Naive thymus-derived CD4-positive, alpha-beta T cell (primary cell): ENCODE measurements at regions not wholly inside any gene's neighbourhood (a gene's known extent, or its start where the extent isn't known, plus 50 kb on each side); places are given as distances from the start of the nearest gene placed in this dataset.

Experiments used
- ATAC-seq: fragments of 150-1000 bp; cut with Tn5 transposase; 2 replicates; pipeline ENCODE4 v1.10.0; 2021; ENCODE audit warnings: mild to moderate bottlenecking, moderate library complexity
- CTCF ChIA-PET: fragments of 350-600 bp; sonication (Branson Sonifier 250); formaldehyde crosslinking; loops from one replicate; lab custom pipeline; 2021; ENCODE audit warnings: antibody characterized with exemption; lab: Charles Lee
- POLR2A ChIA-PET: fragments of 350-600 bp; sonication (Branson Sonifier 250); formaldehyde crosslinking; loops from one replicate; lab custom pipeline; 2021; ENCODE audit warnings: antibody characterized with exemption, inconsistent platforms; lab: Charles Lee
- DNase-seq, 9 donors: peaks; one replicate each; pipeline versions ENCODE4 v3.0.0 to v3.0.0-alpha.2; 2020 to 2022; ENCODE audit warnings: mixed read lengths in 1 of 9
- H3K27ac ChIP-seq: one replicate; pipeline ENCODE4 v1.7.0; 2013; ENCODE audit warnings: mild to moderate bottlenecking, low read depth, low read length, moderate library complexity
- H3K27me3 ChIP-seq, 2 donors: one replicate each; pipeline ENCODE4 v1.7.0; 2013; ENCODE audit warnings: low read length in 2 of 2, mild to moderate bottlenecking in 2 of 2, moderate library complexity in 2 of 2; ENCODE audit not compliant: control insufficient read depth in 2 of 2, insufficient read depth in 2 of 2
- H3K36me3 ChIP-seq, 3 experiments: 1 replicate in 2 of 3; 2 replicates in 1 of 3; pipeline ENCODE4 v1.7.0; 2013; ENCODE audit warnings: low read length in 3 of 3, mild to moderate bottlenecking in 3 of 3, moderate library complexity in 1 of 3; ENCODE audit not compliant: insufficient read depth in 3 of 3, control insufficient read depth in 2 of 3
- H3K4me1 ChIP-seq, 2 donors: one replicate each; pipeline ENCODE4 v1.7.0; 2013; ENCODE audit warnings: low read length in 2 of 2, mild to moderate bottlenecking in 2 of 2, moderate library complexity in 1 of 2; ENCODE audit not compliant: control insufficient read depth in 2 of 2, insufficient read depth in 2 of 2
- H3K4me3 ChIP-seq: 2 replicates; pipeline ENCODE4 v1.7.0; 2013; ENCODE audit warnings: mild to moderate bottlenecking, low read length
- H3K9me3 ChIP-seq, 3 experiments: 1 replicate in 2 of 3; 2 replicates in 1 of 3; pipeline ENCODE4 v1.7.0; 2013; ENCODE audit warnings: low read length in 3 of 3; ENCODE audit not compliant: control insufficient read depth in 2 of 3
- H3K27ac Mint-ChIP-seq, 9 donors: one replicate each; pipeline ENCODE4 v1.8.0; 2020 to 2022; ENCODE audit warnings: mixed read lengths in 9 of 9, mild to moderate bottlenecking in 8 of 9, moderate library complexity in 5 of 9, inconsistent platforms in 2 of 9
- H3K27me3 Mint-ChIP-seq, 5 donors: one replicate each; pipeline ENCODE4 v1.8.0; 2021 to 2022; ENCODE audit warnings: mixed read lengths in 5 of 5, mild to moderate bottlenecking in 1 of 5
- H3K36me3 Mint-ChIP-seq, 5 donors: one replicate each; pipeline ENCODE4 v1.8.0; 2020 to 2022; ENCODE audit warnings: mixed read lengths in 5 of 5, mild to moderate bottlenecking in 3 of 5, inconsistent platforms in 1 of 5
- H3K4me1 Mint-ChIP-seq, 7 donors: one replicate each; pipeline ENCODE4 v1.8.0; 2020 to 2022; ENCODE audit warnings: mixed read lengths in 7 of 7, mild to moderate bottlenecking in 3 of 7, inconsistent platforms in 1 of 7
- H3K4me3 Mint-ChIP-seq, 10 donors: one replicate each; pipeline ENCODE4 v1.8.0; 2020 to 2022; ENCODE audit warnings: mild to moderate bottlenecking in 10 of 10, mixed read lengths in 10 of 10, moderate library complexity in 6 of 10, inconsistent platforms in 2 of 10
- H3K9me3 Mint-ChIP-seq, 11 donors: one replicate each; pipeline ENCODE4 v1.8.0; 2020 to 2022; ENCODE audit warnings: mixed read lengths in 11 of 11, mild to moderate bottlenecking in 4 of 11, inconsistent platforms in 1 of 11, moderate library complexity in 1 of 11
- intact Hi-C, 2 donors: fragments of 100-400 bp; cut with micrococcal nuclease; formaldehyde crosslinking; loops; one replicate each; pipeline ENCODE4 v1.15.1; 2023

GRCh38 chr4:181264893-181265292, 978.3 kb upstream of the TENM3 start:
- no peak for ATAC-seq
- H3K4me1 Mint-ChIP-seq, result no peaks in the 10 kb centered on the region
- H3K36me3 Mint-ChIP-seq, result no peaks in the 10 kb centered on the region
- no peaks in the 10 kb centered on the region for H3K9me3 ChIP-seq
- H3K9me3 Mint-ChIP-seq, result peaks cover 0 to 7% (median 0%) of the 10 kb centered on the region in 11 donors
- no peaks in the 10 kb centered on the region for H3K36me3 ChIP-seq
- no peaks in the 10 kb centered on the region for H3K27me3 ChIP-seq
- ChIA-PET CTCF (no interaction called here), POLR2A (no interaction called here)
- peaks cover 0 to 11% (median 0%) of the 10 kb centered on the region in 5 donors for H3K27me3 Mint-ChIP-seq
- no peaks in the 10 kb centered on the region for H3K4me1 ChIP-seq
- intact Hi-C loops, result no loop called here
- H3K4me3 Mint-ChIP-seq, result no peak overlapping the region
- no peak overlapping the region for H3K27ac Mint-ChIP-seq
- H3K27ac ChIP-seq, result no peak overlapping the region
- no peak for DNase-seq
- no peak overlapping the region for H3K4me3 ChIP-seq

GRCh38 chr4:181265370-181265769, 977.8 kb upstream of the TENM3 start:
- DNase-seq (no peak), ATAC-seq (no peak)
- Histone ChIP-seq H3K4me3 (no peak overlapping the region), H3K36me3 (no peaks in the 10 kb centered on the region), H3K27me3 (no peaks in the 10 kb centered on the region), H3K4me1 (no peaks in the 10 kb centered on the region), H3K27ac (no peak overlapping the region), H3K9me3 (no peaks in the 10 kb centered on the region)
- no peaks in the 10 kb centered on the region for H3K4me1 Mint-ChIP-seq
- no peaks in the 10 kb centered on the region for H3K36me3 Mint-ChIP-seq
- no peak overlapping the region for H3K27ac Mint-ChIP-seq
- intact Hi-C loops, result no loop called here
- H3K27me3 Mint-ChIP-seq, result peaks cover 0 to 11% (median 0%) of the 10 kb centered on the region in 5 donors
- H3K4me3 Mint-ChIP-seq, result no peak overlapping the region
- peaks cover 0 to 7% (median 0%) of the 10 kb centered on the region in 11 donors for H3K9me3 Mint-ChIP-seq
- CTCF ChIA-PET, result no interaction called here
- POLR2A ChIA-PET, result no interaction called here

GRCh38 chr4:181271116-181271640, 972.0 kb upstream of the TENM3 start:
- peaks cover 0 to 12% (median 0%) of the 10 kb centered on the region in 11 donors for H3K9me3 Mint-ChIP-seq
- CTCF ChIA-PET, result no interaction called here
- Histone ChIP-seq H3K27ac (no peak overlapping the region), H3K36me3 (no peaks in the 10 kb centered on the region), H3K4me3 (no peak overlapping the region), H3K4me1 (no peaks in the 10 kb centered on the region), H3K27me3 (no peaks in the 10 kb centered on the region), H3K9me3 (no peaks in the 10 kb centered on the region)
- no peaks in the 10 kb centered on the region for H3K4me1 Mint-ChIP-seq
- H3K27me3 Mint-ChIP-seq, result no peaks in the 10 kb centered on the region
- ATAC-seq (no peak), DNase-seq (no peak)
- intact Hi-C loops, result no loop called here
- no peak overlapping the region for H3K27ac Mint-ChIP-seq
- POLR2A ChIA-PET, result no interaction called here
- H3K36me3 Mint-ChIP-seq, result no peaks in the 10 kb centered on the region
- H3K4me3 Mint-ChIP-seq, result no peak overlapping the region

- peaks cover 0 to 12% (median 0%) of the 10 kb centered on the region in 11 donors for H3K9me3 Mint-ChIP-seq
- Histone ChIP-seq H3K9me3 (no peaks in the 10 kb centered on the region), H3K27ac (no peak overlapping the region), H3K27me3 (no peaks in the 10 kb centered on the region), H3K36me3 (no peaks in the 10 kb centered on the region), H3K4me3 (no peak overlapping the region), H3K4me1 (no peaks in the 10 kb centered on the region)
- no peak for DNase-seq
- ATAC-seq, result no peak
- no peak overlapping the region for H3K27ac Mint-ChIP-seq
- ChIA-PET CTCF (no interaction called here), POLR2A (no interaction called here)
- H3K27me3 Mint-ChIP-seq, result no peaks in the 10 kb centered on the region
- H3K36me3 Mint-ChIP-seq, result no peaks in the 10 kb centered on the region
- no peak overlapping the region for H3K4me3 Mint-ChIP-seq
- no peaks in the 10 kb centered on the region for H3K4me1 Mint-ChIP-seq
- intact Hi-C loops, result no loop called here
These were observed 970.8 kb upstream of the TENM3 start for GRCh38 chr4:181272422-181272821.

GRCh38 chr4:181278941-181279340, 964.3 kb upstream of the TENM3 start:
- Histone ChIP-seq H3K36me3 (no peaks in the 10 kb centered on the region), H3K4me3 (no peak overlapping the region), H3K9me3 (no peaks in the 10 kb centered on the region), H3K27me3 (no peaks in the 10 kb centered on the region), H3K27ac (no peak overlapping the region), H3K4me1 (no peaks in the 10 kb centered on the region)
- H3K9me3 Mint-ChIP-seq, result peaks cover 0 to 10% (median 0%) of the 10 kb centered on the region in 11 donors
- intact Hi-C loops, result no loop called here
- no peak overlapping the region for H3K27ac Mint-ChIP-seq
- ChIA-PET POLR2A (no interaction called here), CTCF (no interaction called here)
- ATAC-seq, result no peak
- DNase-seq, result no peak
- H3K4me1 Mint-ChIP-seq, result no peaks in the 10 kb centered on the region
- no peaks in the 10 kb centered on the region for H3K27me3 Mint-ChIP-seq
- no peak overlapping the region for H3K4me3 Mint-ChIP-seq
- no peaks in the 10 kb centered on the region for H3K36me3 Mint-ChIP-seq

- Histone ChIP-seq H3K27me3 (no peaks in the 10 kb centered on the region), H3K9me3 (no peaks in the 10 kb centered on the region), H3K27ac (no peak overlapping the region), H3K36me3 (no peaks in the 10 kb centered on the region), H3K4me1 (no peaks in the 10 kb centered on the region), H3K4me3 (no peak overlapping the region)
- H3K9me3 Mint-ChIP-seq, result peaks cover 0 to 10% (median 0%) of the 10 kb centered on the region in 11 donors
- no peaks in the 10 kb centered on the region for H3K27me3 Mint-ChIP-seq
- H3K27ac Mint-ChIP-seq, result no peak overlapping the region
- ChIA-PET POLR2A (no interaction called here), CTCF (interaction anchor here (0.6 kb wide), 1 partner anchor 326 kb away, joined by 3 read pairs; no protein-coding TSS in a partner anchor)
- no peaks in the 10 kb centered on the region for H3K4me1 Mint-ChIP-seq
- intact Hi-C loops, result no loop called here
- DNase-seq (no peak), ATAC-seq (no peak)
- no peak overlapping the region for H3K4me3 Mint-ChIP-seq
- H3K36me3 Mint-ChIP-seq, result no peaks in the 10 kb centered on the region
These were observed 961.8 kb upstream of the TENM3 start for GRCh38 chr4:181281451-181281850.

GRCh38 chr4:181289198-181289597, 954.0 kb upstream of the TENM3 start:
- ATAC-seq, result no peak
- DNase-seq, result no peak

More at GRCh38 chr4:181289198-181289597, 954.0 kb upstream of the TENM3 start:
- Mint-ChIP-seq H3K27me3 (no peaks in the 10 kb centered on the region), H3K4me3 (no peak overlapping the region), H3K4me1 (no peaks in the 10 kb centered on the region), H3K36me3 (no peaks in the 10 kb centered on the region), H3K9me3 (peaks cover 0 to 5% (median 0%) of the 10 kb centered on the region in 11 donors), H3K27ac (no peak overlapping the region)
- H3K4me3 ChIP-seq, result no peak overlapping the region
- no peak overlapping the region for H3K27ac ChIP-seq
- no peaks in the 10 kb centered on the region for H3K27me3 ChIP-seq
- no peaks in the 10 kb centered on the region for H3K9me3 ChIP-seq
- ChIA-PET CTCF (no interaction called here), POLR2A (no interaction called here)
- intact Hi-C loops, result no loop called here
- no peaks in the 10 kb centered on the region for H3K4me1 ChIP-seq
- H3K36me3 ChIP-seq, result no peaks in the 10 kb centered on the region
